ENCODE measurements at regions not wholly inside any gene's neighbourhood (a gene's known extent, or its start where the extent isn't known, plus 50 kb on each side); places are given as distances from the start of the nearest gene placed in this dataset.

- Histone ChIP-seq H3K4me1 (peaks cover 40% of the 10 kb centered on the region), H3K9me3 (no peaks in the 10 kb centered on the region), H3K36me3 (no peaks in the 10 kb centered on the region), H3K27ac (no peak overlapping the region), H3K27me3 (no peaks in the 10 kb centered on the region), H3K4me3 (no peak overlapping the region)
- no peak for TF ChIP-seq EP300 (IDR thresholded peaks at IDR 0.05)
- TF ChIP-seq, protein P1, sequence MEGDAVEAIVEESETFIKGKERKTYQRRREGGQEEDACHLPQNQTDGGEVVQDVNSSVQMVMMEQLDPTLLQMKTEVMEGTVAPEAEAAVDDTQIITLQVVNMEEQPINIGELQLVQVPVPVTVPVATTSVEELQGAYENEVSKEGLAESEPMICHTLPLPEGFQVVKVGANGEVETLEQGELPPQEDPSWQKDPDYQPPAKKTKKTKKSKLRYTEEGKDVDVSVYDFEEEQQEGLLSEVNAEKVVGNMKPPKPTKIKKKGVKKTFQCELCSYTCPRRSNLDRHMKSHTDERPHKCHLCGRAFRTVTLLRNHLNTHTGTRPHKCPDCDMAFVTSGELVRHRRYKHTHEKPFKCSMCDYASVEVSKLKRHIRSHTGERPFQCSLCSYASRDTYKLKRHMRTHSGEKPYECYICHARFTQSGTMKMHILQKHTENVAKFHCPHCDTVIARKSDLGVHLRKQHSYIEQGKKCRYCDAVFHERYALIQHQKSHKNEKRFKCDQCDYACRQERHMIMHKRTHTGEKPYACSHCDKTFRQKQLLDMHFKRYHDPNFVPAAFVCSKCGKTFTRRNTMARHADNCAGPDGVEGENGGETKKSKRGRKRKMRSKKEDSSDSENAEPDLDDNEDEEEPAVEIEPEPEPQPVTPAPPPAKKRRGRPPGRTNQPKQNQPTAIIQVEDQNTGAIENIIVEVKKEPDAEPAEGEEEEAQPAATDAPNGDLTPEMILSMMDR (IDR thresholded peaks at IDR 0.05) = no peak
- TF ChIP-seq POLR2A (IDR thresholded peaks at IDR 0.05) = no peak
- TF ChIP-seq POLR2AphosphoS5 (IDR thresholded peaks at IDR 0.05) = no peak
- no peak for DNase-seq (ENCODE audit: low spot score in 2 of 2)
- WGBS = 81% methylated on average over 19 of the region's 21 CpGs
Observed at GRCh38 chr16:85289760-85290625, 177.7 kb upstream of the CIBAR2 start.

GRCh38 chr16:85290626-85291301, 178.5 kb upstream of the CIBAR2 start:
- no peaks in the 10 kb centered on the region for H3K9me3 ChIP-seq
- TF ChIP-seq POLR2A (IDR thresholded peaks at IDR 0.05) (no peak), EP300 (IDR thresholded peaks at IDR 0.05) (no peak), POLR2AphosphoS5 (IDR thresholded peaks at IDR 0.05) (no peak)
- TF ChIP-seq, protein P1 (IDR thresholded peaks at IDR 0.05) = no peak
- 87% methylated on average over 6 of the region's 12 CpGs for WGBS
- no peak overlapping the region for H3K27ac ChIP-seq
- H3K36me3 ChIP-seq = no peaks in the 10 kb centered on the region
- H3K4me3 ChIP-seq = no peak overlapping the region
- DNase-seq (ENCODE audit: low spot score in 2 of 2) = no peak
- peaks cover 35% of the 10 kb centered on the region for H3K4me1 ChIP-seq
- H3K27me3 ChIP-seq = no peaks in the 10 kb centered on the region

GRCh38 chr16:85291302-85292148, 179.3 kb upstream of the CIBAR2 start:
- Histone ChIP-seq H3K9me3 (no peaks in the 10 kb centered on the region), H3K27ac (no peak overlapping the region), H3K27me3 (no peaks in the 10 kb centered on the region), H3K4me1 (peaks cover 28% of the 10 kb centered on the region), H3K4me3 (no peak overlapping the region), H3K36me3 (no peaks in the 10 kb centered on the region)
- 79% methylated on average over 22 of the region's 26 CpGs for WGBS
- TF ChIP-seq EP300 (IDR thresholded peaks at IDR 0.05) = no peak
- TF ChIP-seq, protein P1 (IDR thresholded peaks at IDR 0.05) = no peak
- no peak for TF ChIP-seq POLR2AphosphoS5 (IDR thresholded peaks at IDR 0.05)
- no peak for TF ChIP-seq POLR2A (IDR thresholded peaks at IDR 0.05)
- DNase-seq (ENCODE audit: low spot score in 2 of 2) = no peak

GRCh38 chr16:85293458-85293857, 181.2 kb upstream of the CIBAR2 start:
- peaks cover 15% of the 10 kb centered on the region for H3K4me1 ChIP-seq
- H3K27ac ChIP-seq = no peak overlapping the region
- DNase-seq (ENCODE audit: low spot score in 2 of 2) = no peak
- no peaks in the 10 kb centered on the region for H3K36me3 ChIP-seq
- no peak for TF ChIP-seq POLR2AphosphoS5 (IDR thresholded peaks at IDR 0.05)
- TF ChIP-seq, protein P1 (IDR thresholded peaks at IDR 0.05) = no peak
- H3K4me3 ChIP-seq = no peak overlapping the region
- no peaks in the 10 kb centered on the region for H3K9me3 ChIP-seq
- WGBS = 96% methylated on average over 13 of the region's 13 CpGs
- no peaks in the 10 kb centered on the region for H3K27me3 ChIP-seq
